GM23338 (cell line): ENCODE measurements at regions not wholly inside any gene's neighbourhood (a gene's known extent, or its start where the extent isn't known, plus 50 kb on each side); places are given as distances from the start of the nearest gene placed in this dataset.

Source experiments
- ATAC-seq: fragments of 200-7000 bp; cut with Tn5 transposase; 3 replicates; pipeline ENCODE4 v1.9.1; 2020
- DNase-seq: peaks from one replicate; pipeline ENCODE4 v3.0.0-alpha.2; 2015; ENCODE audit warnings: low spot score
- H2AFZ ChIP-seq: fragments of 200-600 bp; sonication (generic); 2 replicates; pipeline ENCODE4 v1.8.0; 2016; ENCODE audit warnings: antibody characterized with exemption, mild to moderate bottlenecking, moderate library complexity
- H3F3A ChIP-seq: fragments of 200-600 bp; sonication (generic); replicated peaks from 2 replicates; pipeline ENCODE4 v1.8.0; 2017; ENCODE audit warnings: antibody characterized with exemption, mixed run types, low read depth
- H3K27ac ChIP-seq: fragments of 200-600 bp; sonication (generic); 2 replicates; pipeline ENCODE4 v1.6.1; 2016; ENCODE audit warnings: low read depth
- H3K27me3 ChIP-seq: fragments of 200-600 bp; sonication (generic); 2 replicates; pipeline ENCODE4 v1.8.0; 2016; ENCODE audit warnings: mild to moderate bottlenecking, mixed run types, moderate library complexity; ENCODE audit not compliant: insufficient read depth
- H3K36me3 ChIP-seq: fragments of 200-600 bp; sonication (generic); 2 replicates; pipeline ENCODE4 v1.8.0; 2016; ENCODE audit warnings: mild to moderate bottlenecking; ENCODE audit not compliant: insufficient read depth
- H3K4me1 ChIP-seq: fragments of 200-600 bp; sonication (generic); 2 replicates; pipeline ENCODE4 v1.8.0; 2016; ENCODE audit warnings: mild to moderate bottlenecking, moderate library complexity; ENCODE audit not compliant: insufficient read depth
- H3K4me2 ChIP-seq: fragments of 200-600 bp; sonication (generic); 2 replicates; pipeline ENCODE4 v1.7.1; 2017; ENCODE audit warnings: mixed run types
- H3K4me3 ChIP-seq: fragments of 200-600 bp; sonication (generic); 2 replicates; pipeline ENCODE4 v1.6.1; 2016; ENCODE audit warnings: mixed run types
- H3K79me2 ChIP-seq: fragments of 200-600 bp; sonication (generic); replicated peaks from 2 replicates; pipeline ENCODE4 v1.8.0; 2017; ENCODE audit warnings: mild to moderate bottlenecking; ENCODE audit not compliant: insufficient read depth
- H3K9me2 ChIP-seq: fragments of 200-600 bp; sonication (generic); 2 replicates; pipeline ENCODE4 v1.8.0; 2017; ENCODE audit not compliant: insufficient read depth
- H4K20me1 ChIP-seq: fragments of 200-600 bp; sonication (generic); replicated peaks from 2 replicates; pipeline ENCODE4 v1.8.0; 2017; ENCODE audit warnings: mild to moderate bottlenecking; ENCODE audit not compliant: insufficient read depth
- H3K27ac Mint-ChIP-seq: 2 replicates; pipeline ENCODE4 v1.8.0; 2020; ENCODE audit warnings: inconsistent platforms, mild to moderate bottlenecking, moderate library complexity, mixed read lengths
- H3K27me3 Mint-ChIP-seq: 3 replicates; pipeline ENCODE4 v1.8.0; 2022; ENCODE audit warnings: low read depth, mild to moderate bottlenecking, moderate library complexity, mixed read lengths, inconsistent platforms; ENCODE audit not compliant: insufficient read depth, poor library complexity
- H3K36me3 Mint-ChIP-seq: 3 replicates; pipeline ENCODE4 v1.8.0; 2021; ENCODE audit warnings: low read depth, mild to moderate bottlenecking, inconsistent platforms, moderate library complexity, mixed read lengths
- H3K4me1 Mint-ChIP-seq: 3 replicates; pipeline ENCODE4 v1.8.0; 2020; ENCODE audit warnings: mild to moderate bottlenecking, inconsistent platforms, mixed read lengths
- H3K4me3 Mint-ChIP-seq: 3 replicates; pipeline ENCODE4 v1.8.0; 2021; ENCODE audit warnings: moderate library complexity, mild to moderate bottlenecking, inconsistent platforms, mixed read lengths
- H3K9me3 Mint-ChIP-seq: 3 replicates; pipeline ENCODE4 v1.8.0; 2020; ENCODE audit warnings: moderate library complexity, mild to moderate bottlenecking, inconsistent platforms, mixed read lengths
- CREB1 ChIP-seq: fragments of 250-450 bp; sonication (Bioruptor Pico); IDR thresholded peaks from 2 replicates; pipeline ENCODE4 v1.5.0; 2020; ENCODE audit warnings: low read depth, mild to moderate bottlenecking, moderate library complexity
- ETS1 ChIP-seq: IDR thresholded peaks from 2 replicates; pipeline ENCODE4 v1.6.1; 2016; ENCODE audit warnings: antibody characterized with exemption
- NANOG ChIP-seq: IDR thresholded peaks from 2 replicates; pipeline ENCODE4 v1.6.1; 2016; ENCODE audit warnings: antibody characterized with exemption, borderline replicate concordance
- STAT1 ChIP-seq: IDR thresholded peaks from one replicate; pipeline ENCODE4 v1.6.1; 2016; ENCODE audit warnings: antibody characterized with exemption; ENCODE audit not compliant: unreplicated experiment
- ZNF331 ChIP-seq: fragments of 250-450 bp; sonication (Bioruptor Pico); IDR thresholded peaks from 2 replicates; pipeline ENCODE4 v1.5.0; 2020; ENCODE audit warnings: low read depth, mild to moderate bottlenecking, moderate library complexity
- ZNF462 ChIP-seq: fragments of 250-450 bp; sonication (Bioruptor Pico); IDR thresholded peaks from 2 replicates; pipeline ENCODE4 v1.5.0; 2020; ENCODE audit warnings: mild to moderate bottlenecking, moderate library complexity

GRCh38 chr21:18461743-18462142, 58.2 kb upstream of the TMPRSS15 start (continued):
- no peak for TF ChIP-seq ZNF462

- H3K27me3 ChIP-seq, result no peaks in the 10 kb centered on the region
- TF ChIP-seq CREB1 (CRISPR knock-in tag) (no peak), ETS1 (no peak), ZNF462 (no peak), STAT1 (no peak), NANOG (no peak), ZNF331 (no peak)
- no peak for ATAC-seq
- H3K4me3 ChIP-seq, result no peak overlapping the region
- H2AFZ ChIP-seq, result no peak overlapping the region
- no peaks in the 10 kb centered on the region for H3K36me3 ChIP-seq
- no peaks in the 10 kb centered on the region for H3K9me2 ChIP-seq
- Mint-ChIP-seq H3K27me3 (no peaks in the 10 kb centered on the region), H3K4me3 (no peak overlapping the region), H3K9me3 (peaks cover 9% of the 10 kb centered on the region; the same call in 2 of the 3 replicates), H3K4me1 (peaks cover 22% of the 10 kb centered on the region), H3K36me3 (peaks cover 10% of the 10 kb centered on the region; the same call in 2 of the 3 replicates), H3K27ac (no peak overlapping the region)
- H3K79me2 ChIP-seq, result no peaks in the 10 kb centered on the region
- no peaks in the 10 kb centered on the region for H4K20me1 ChIP-seq
- H3F3A ChIP-seq, result no peaks in the 10 kb centered on the region
- DNase-seq, result no peak
- no peak overlapping the region; the same call in 1 of the 2 replicates for H3K27ac ChIP-seq
- H3K4me2 ChIP-seq, result no peak overlapping the region
- peaks cover 29% of the 10 kb centered on the region; the same call in 1 of the 2 replicates for H3K4me1 ChIP-seq
Measured at GRCh38 chr21:18467715-18468114, 64.1 kb upstream of the TMPRSS15 start.
